K562 (cell line): ENCODE measurements at regions not wholly inside any gene's neighbourhood (a gene's known extent, or its start where the extent isn't known, plus 50 kb on each side); places are given as distances from the start of the nearest gene placed in this dataset.

Source experiments
- ATAC-seq: fragments of 200-7000 bp; cut with Tn5 transposase; 3 replicates; pipeline ENCODE4 v1.9.1; 2020; ENCODE audit warnings: moderate library complexity
- BruUV-seq: library from RNA; stranded (reverse); fragments of 400-500 nt; replicated peaks from 2 replicates; lab custom pipeline; 2021; lab: Mats Ljungman, UMichigan
- CTCF ChIA-PET: fragments of 300-600 bp; formaldehyde crosslinking; extraction: SDS; loops from one replicate; lab custom pipeline; 2021; ENCODE audit warnings: low intra/inter-chr PET ratio; lab: Yijun Ruan, JAX
- POLR2A ChIA-PET: fragments of 300-600, 350-650 bp; sonication (Branson Sonifier 250); formaldehyde crosslinking; extraction: SDS; loops from one replicate; lab custom pipeline; 2021; ENCODE audit warnings: antibody characterized with exemption, inconsistent platforms; lab: Yijun Ruan, JAX
- DNase-seq, 4 experiments: peaks; one replicate each; pipeline versions ENCODE4 v3.0.0 to v3.0.0-alpha.2; 2011 to 2018; ENCODE audit warnings: low spot score in 3 of 4, mixed read lengths in 3 of 4; ENCODE audit errors: extremely low read depth in 1 of 4
- FAIRE-seq: peaks from 2 replicates; lab custom pipeline; 2011; peaks lifted over from hg19 to GRCh38; lab: Jason Lieb, UNC
- H2AFZ ChIP-seq: 2 replicates; pipeline ENCODE4 v1.6.0; 2011; ENCODE audit warnings: low read depth, low read length, control low read depth, inconsistent platforms
- H3K27ac ChIP-seq: fragments of 200-600 bp; 3 replicates; pipeline ENCODE4 v1.8.0; 2011; ENCODE audit warnings: low read depth, mild to moderate bottlenecking, control low read depth, inconsistent platforms, low read length, moderate library complexity, mixed read lengths; ENCODE audit errors: extremely low read depth
- H3K27me3 ChIP-seq, 2 experiments: fragments of 300-600 bp in 1 of 2; 2 replicates in 1 of 2; 3 replicates in 1 of 2; pipeline versions ENCODE4 v1.6.0 to v1.8.0; 2011; ENCODE audit warnings: inconsistent platforms in 2 of 2, low read length in 2 of 2, mild to moderate bottlenecking in 1 of 2, mixed read lengths in 1 of 2, moderate library complexity in 1 of 2; ENCODE audit not compliant: control insufficient read depth in 2 of 2, insufficient read depth in 2 of 2
- H3K36me3 ChIP-seq: fragments of 300-600 bp; 3 replicates; pipeline ENCODE4 v1.8.0; 2011; ENCODE audit warnings: mild to moderate bottlenecking, low read length, inconsistent platforms; ENCODE audit not compliant: control insufficient read depth, insufficient read depth
- H3K4me1 ChIP-seq, 2 experiments: fragments of 200-600 bp in 1 of 2; replicated peaks in 1 of 2; 2 replicates in 1 of 2; 3 replicates in 1 of 2; pipeline versions ENCODE4 v1.5.1 to v1.8.0; 2011; ENCODE audit warnings: inconsistent platforms in 2 of 2, low read length in 2 of 2, mild to moderate bottlenecking in 1 of 2, mixed read lengths in 1 of 2, moderate library complexity in 1 of 2; ENCODE audit not compliant: control insufficient read depth in 2 of 2, insufficient read depth in 2 of 2
- H3K4me2 ChIP-seq: 2 replicates; pipeline ENCODE4 v1.6.1; 2011; ENCODE audit warnings: low read length, control low read depth, inconsistent platforms, mixed read lengths; ENCODE audit not compliant: insufficient read depth
- H3K4me3 ChIP-seq: fragments of 200-600 bp; sonication (generic), shearing (Covaris generic); 2 replicates; pipeline ENCODE4 v1.5.1; 2016; ENCODE audit warnings: control low read depth, inconsistent platforms
- H3K79me2 ChIP-seq: fragments of 200-600 bp; 3 replicates; pipeline ENCODE4 v1.8.0; 2011; ENCODE audit warnings: low read length, inconsistent platforms; ENCODE audit not compliant: control insufficient read depth, insufficient read depth
- H3K9ac ChIP-seq, 2 experiments: 2 replicates each; pipeline versions ENCODE4 v1.6.0 to v1.6.1; 2011; ENCODE audit warnings: low read depth in 2 of 2, low read length in 2 of 2, control low read depth in 1 of 2, inconsistent platforms in 1 of 2, mild to moderate bottlenecking in 1 of 2, mixed read lengths in 1 of 2; ENCODE audit not compliant: insufficient read depth in 1 of 2
- H3K9me1 ChIP-seq: one replicate; pipeline ENCODE4 v1.6.0; 2011; ENCODE audit warnings: inconsistent platforms, mild to moderate bottlenecking, low read length, moderate library complexity; ENCODE audit not compliant: control insufficient read depth, insufficient read depth
- H3K9me3 ChIP-seq: replicated peaks from 2 replicates; pipeline ENCODE4 v1.5.1; 2011; ENCODE audit warnings: low read depth, low read length, inconsistent platforms; ENCODE audit not compliant: control insufficient read depth, insufficient read depth
- H4K20me1 ChIP-seq: replicated peaks from 2 replicates; pipeline ENCODE4 v1.6.1; 2011; ENCODE audit warnings: low read length, inconsistent platforms, mixed read lengths; ENCODE audit not compliant: control insufficient read depth, insufficient read depth
- DACH1 ChIP-seq: fragments of 450-650 bp; IDR thresholded peaks from 2 replicates; pipeline ENCODE4 v1.6.1; 2018; ENCODE audit not compliant: partially characterized antibody
- ETV5 ChIP-seq: sonication (generic); formaldehyde crosslinking; IDR thresholded peaks from 2 replicates; pipeline ENCODE4 v1.4.0; 2020; ENCODE audit warnings: low read depth, mild to moderate bottlenecking, missing genetic modification reagents
- NELFE ChIP-seq: IDR thresholded peaks from 2 replicates; pipeline ENCODE4 v1.6.1; 2011; ENCODE audit warnings: mild to moderate bottlenecking; ENCODE audit not compliant: insufficient read depth, insufficient read length
- SMAD3 ChIP-seq: fragments of 450-650 bp; formaldehyde crosslinking; conservative IDR thresholded peaks from 2 replicates; pipeline ENCODE4 v1.4.0; 2020; ENCODE audit warnings: mild to moderate bottlenecking
- ZNF140 ChIP-seq: fragments of 250-450 bp; sonication (Bioruptor Pico); IDR thresholded peaks from 2 replicates; pipeline ENCODE4 v1.8.0; 2021; ENCODE audit warnings: moderate library complexity, mild to moderate bottlenecking, inconsistent platforms
- ZNF561 ChIP-seq: fragments of 450-650 bp; formaldehyde crosslinking; conservative IDR thresholded peaks from 2 replicates; pipeline ENCODE4 v1.4.0; 2020; ENCODE audit warnings: mild to moderate bottlenecking, moderate library complexity
- whole genome bisulfite sequencing: fragments of 100-300 bp; shearing (Covaris generic); methylation state at CpG from one replicate; pipeline ENCODE4 v1.1.6; 2016; ENCODE audit warnings: low coverage, mixed read lengths; ENCODE audit not compliant: insufficient coverage; ENCODE audit errors: missing lambda C conversion rate; 5-methylcytosine and 5-hydroxymethylcytosine counted together
- in situ Hi-C: fragments of 300-500 bp; cut with MboI; formaldehyde crosslinking; loops from 4 replicates; pipeline ENCODE4 v1.15.0; 2018; ENCODE audit warnings: inconsistent platforms, mixed read lengths
- intact Hi-C: fragments of 100-400 bp; cut with micrococcal nuclease; formaldehyde crosslinking; loops from 2 replicates; pipeline ENCODE4 v1.14.2; 2022
- TF ChIP-seq, protein P1 (sequence below), 2 experiments: fragments of 450-650 bp; IDR thresholded peaks; 2 replicates each; pipeline ENCODE4 v1.6.1; 2016; ENCODE audit warnings: mild to moderate bottlenecking in 2 of 2, borderline replicate concordance in 1 of 2, low read depth in 1 of 2, moderate library complexity in 1 of 2

DNA sequence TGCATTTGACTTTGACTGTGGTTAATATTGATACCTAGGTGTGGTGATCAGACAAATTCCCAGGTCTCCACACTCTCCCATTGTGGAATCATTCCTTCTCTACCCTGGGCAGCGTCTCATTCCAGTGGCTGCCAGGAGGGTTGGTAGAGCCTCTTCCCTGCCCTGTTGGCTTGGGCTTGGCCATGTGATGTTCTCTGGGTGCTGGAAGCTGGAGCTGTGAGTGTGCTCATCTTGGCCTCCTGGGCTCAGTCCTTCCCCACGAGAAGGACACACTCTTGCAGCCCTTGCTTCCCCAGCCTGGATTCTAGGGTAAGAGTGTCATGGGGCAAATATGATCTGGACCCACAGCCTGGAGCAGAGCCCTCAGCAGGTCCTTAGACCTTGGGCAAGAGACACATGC lies 167.2 kb upstream of the IRX4 start:
- H3K27me3 ChIP-seq = peaks cover 9 to 42% of the 10 kb centered on the region in 2 experiments; a peak in 3 of 5 replicates
- H3K27ac ChIP-seq = no peak overlapping the region
- intact Hi-C loops = no loop called here
- H4K20me1 ChIP-seq = no peaks in the 10 kb centered on the region
- TF ChIP-seq, protein P1, sequence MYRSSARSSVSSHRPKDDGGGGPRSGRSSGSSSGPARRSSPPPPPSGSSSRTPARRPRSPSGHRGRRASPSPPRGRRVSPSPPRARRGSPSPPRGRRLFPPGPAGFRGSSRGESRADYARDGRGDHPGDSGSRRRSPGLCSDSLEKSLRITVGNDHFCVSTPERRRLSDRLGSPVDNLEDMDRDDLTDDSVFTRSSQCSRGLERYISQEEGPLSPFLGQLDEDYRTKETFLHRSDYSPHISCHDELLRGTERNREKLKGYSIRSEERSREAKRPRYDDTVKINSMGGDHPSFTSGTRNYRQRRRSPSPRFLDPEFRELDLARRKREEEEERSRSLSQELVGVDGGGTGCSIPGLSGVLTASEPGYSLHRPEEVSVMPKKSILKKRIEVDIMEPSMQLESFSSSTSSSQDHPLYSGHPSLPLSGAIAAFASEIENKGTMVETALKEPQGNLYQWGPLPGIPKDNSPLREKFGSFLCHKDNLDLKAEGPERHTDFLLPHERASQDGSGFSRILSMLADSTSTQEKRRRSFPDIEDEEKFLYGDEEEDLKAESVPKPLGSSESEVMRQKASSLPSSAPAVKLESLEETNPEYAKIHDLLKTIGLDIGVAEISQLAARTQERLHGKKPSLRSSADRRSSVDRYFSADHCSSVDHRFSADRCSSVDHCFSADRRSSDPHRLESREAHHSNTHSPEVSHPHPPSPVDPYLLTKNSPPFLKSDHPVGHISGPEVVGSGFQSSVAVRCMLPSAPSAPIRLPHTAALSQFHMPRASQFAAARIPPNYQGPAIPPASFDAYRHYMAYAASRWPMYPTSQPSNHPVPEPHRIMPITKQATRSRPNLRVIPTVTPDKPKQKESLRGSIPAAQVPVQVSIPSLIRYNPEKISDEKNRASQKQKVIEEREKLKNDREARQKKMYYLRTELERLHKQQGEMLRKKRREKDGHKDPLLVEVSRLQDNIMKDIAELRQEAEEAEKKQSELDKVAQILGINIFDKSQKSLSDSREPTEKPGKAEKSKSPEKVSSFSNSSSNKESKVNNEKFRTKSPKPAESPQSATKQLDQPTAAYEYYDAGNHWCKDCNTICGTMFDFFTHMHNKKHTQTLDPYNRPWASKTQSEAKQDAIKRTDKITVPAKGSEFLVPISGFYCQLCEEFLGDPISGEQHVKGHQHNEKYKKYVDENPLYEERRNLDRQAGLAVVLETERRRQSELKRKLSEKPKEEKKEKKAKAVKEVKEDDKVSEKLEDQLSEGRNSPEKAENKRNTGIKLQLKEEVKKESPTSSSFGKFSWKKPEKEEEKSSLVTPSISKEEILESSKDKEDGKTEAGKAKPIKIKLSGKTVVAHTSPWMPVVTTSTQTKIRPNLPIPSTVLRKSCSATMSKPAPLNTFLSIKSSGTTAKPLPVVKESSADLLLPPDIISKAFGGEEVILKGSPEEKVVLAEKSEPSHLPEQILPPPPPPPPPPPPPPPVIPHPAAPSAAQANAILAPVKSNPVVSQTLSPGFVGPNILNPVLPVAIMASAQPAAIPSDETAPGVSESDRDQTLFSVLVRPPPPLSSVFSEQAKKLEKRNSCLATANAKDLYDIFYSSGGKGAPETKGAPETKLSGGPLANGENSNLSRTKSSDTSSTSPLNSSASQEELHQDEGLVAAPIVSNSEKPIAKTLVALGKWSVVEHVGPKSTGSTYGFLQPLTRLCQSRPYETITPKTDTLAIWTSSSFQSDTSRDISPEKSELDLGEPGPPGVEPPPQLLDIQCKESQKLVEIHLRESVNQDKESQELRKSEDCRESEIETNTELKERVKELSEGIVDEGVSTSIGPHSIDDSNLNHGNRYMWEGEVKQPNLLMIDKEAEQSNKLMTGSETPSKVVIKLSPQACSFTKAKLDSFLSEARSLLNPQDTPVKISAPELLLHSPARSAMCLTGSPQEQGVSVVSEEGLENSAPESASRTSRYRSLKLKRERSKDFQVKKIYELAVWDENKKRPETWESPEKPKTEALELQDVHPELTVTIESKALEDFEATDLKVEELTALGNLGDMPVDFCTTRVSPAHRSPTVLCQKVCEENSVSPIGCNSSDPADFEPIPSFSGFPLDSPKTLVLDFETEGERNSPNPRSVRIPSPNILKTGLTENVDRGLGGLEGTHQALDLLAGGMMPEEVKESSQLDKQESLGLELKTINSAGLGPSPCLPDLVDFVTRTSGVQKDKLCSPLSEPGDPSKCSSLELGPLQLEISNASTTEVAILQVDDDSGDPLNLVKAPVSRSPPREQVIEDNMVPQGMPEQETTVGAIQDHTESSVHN (IDR thresholded peaks at IDR 0.05; ENCODE audit: borderline replicate concordance in 1 of 2, low read depth in 1 of 2) = no peak
- TF ChIP-seq ZNF561 (CRISPR knock-in tag) (no peak), SMAD3 (no peak), ZNF140 (CRISPR knock-in tag) (no peak), NELFE (no peak), ETV5 (CRISPR knock-in tag) (no peak), DACH1 (no peak)
- no peaks in the 10 kb centered on the region for H3K36me3 ChIP-seq
- no peaks in the 10 kb centered on the region for H3K9me3 ChIP-seq
- H3K4me2 ChIP-seq = no peak overlapping the region
- WGBS = 0% methylated on average over 2 of the region's 2 CpGs
- H2AFZ ChIP-seq = no peak overlapping the region
- no peaks in the 10 kb centered on the region for H3K79me2 ChIP-seq
- in situ Hi-C loops = no loop called here
- BruUV-seq = no TSS peak
- CTCF ChIA-PET = no interaction called here
- DNase-seq = no peak
- H3K9ac ChIP-seq = no peak overlapping the region
- no peak overlapping the region for H3K4me3 ChIP-seq
- POLR2A ChIA-PET = no interaction called here
- FAIRE-seq = no peak
- H3K4me1 ChIP-seq = no peaks in the 10 kb centered on the region
- ATAC-seq = no peak
- H3K9me1 ChIP-seq = no peaks in the 10 kb centered on the region
